Body of pancreas (tissue), 4 donors: ENCODE measurements at regions not wholly inside any gene's neighbourhood (a gene's known extent, or its start where the extent isn't known, plus 50 kb on each side); places are given as distances from the start of the nearest gene placed in this dataset.
"Not testable (repeated sequence)": the region's sequence is repeated elsewhere in the genome, so short reads cannot be mapped to it uniquely, and the experiment has no call there.

Source experiments
- ATAC-seq: fragments of 150-250 bp; one replicate; pipeline ENCODE4 v1.9.1; 2016
- DNase-seq, 4 donors: peaks; one replicate each; pipeline ENCODE4 v3.0.0-alpha.2; 2019
- H3K27ac ChIP-seq, 4 donors: fragments of 200-600 bp; sonication (generic); 1 replicate in 3 of 4; 2 replicates in 1 of 4; pipeline versions ENCODE4 v1.5.1 to v1.6.1; 2016 to 2019; ENCODE audit warnings: mild to moderate bottlenecking in 1 of 4, mixed read lengths in 1 of 4, moderate library complexity in 1 of 4
- H3K27me3 ChIP-seq, 2 donors: fragments of 200-600 bp; sonication (generic); one replicate each; pipeline ENCODE4 v1.6.0; 2016; ENCODE audit warnings: mild to moderate bottlenecking in 1 of 2
- H3K36me3 ChIP-seq, 2 donors: fragments of 200-600 bp; sonication (generic); replicated peaks in 1 of 2; 2 replicates each; pipeline ENCODE4 v1.5.1; 2016; ENCODE audit warnings: low read depth in 2 of 2; ENCODE audit not compliant: insufficient read depth in 1 of 2
- H3K4me1 ChIP-seq: fragments of 200-600 bp; sonication (generic); one replicate; pipeline ENCODE4 v1.6.0; 2016
- H3K4me3 ChIP-seq, 2 donors: fragments of 200-600 bp; sonication (generic); 1 replicate in 1 of 2; 2 replicates in 1 of 2; pipeline ENCODE4 v1.5.1; 2016 to 2019
- H3K9me3 ChIP-seq, 3 donors: fragments of 200-600 bp; sonication (generic); 1 replicate in 2 of 3; 2 replicates in 1 of 3; pipeline ENCODE4 v1.5.1; 2016
- CTCF ChIP-seq, 7 experiments: fragments of 450-650 bp in 4 of 7; fragments of 200-600 bp in 3 of 7; sonication (generic) in 3 of 7; IDR thresholded peaks; one replicate each; pipeline ENCODE4 v1.5.1; 2016 to 2019; ENCODE audit warnings: antibody characterized with exemption in 7 of 7
- POLR2A ChIP-seq, 3 donors: fragments of 450-650 bp; IDR thresholded peaks; one replicate each; pipeline ENCODE4 v1.6.1; 2016; ENCODE audit warnings: antibody characterized with exemption in 3 of 3, mild to moderate bottlenecking in 2 of 3
- WGBS, 2 donors: methylation state at CpG; one replicate each; pipeline ENCODE4 v1.1.5; 2017; 5-methylcytosine and 5-hydroxymethylcytosine counted together
- intact Hi-C: fragments of 100-400 bp; cut with DNase I; formaldehyde crosslinking; loops from one replicate; pipeline ENCODE4 v1.15.1; 2023

GRCh38 chr12:3421191-3421978 is 69.6 kb upstream of the PRMT8 start:
- Histone ChIP-seq H3K27me3 (no peaks in the 10 kb centered on the region), H3K27ac (no peak overlapping the region), H3K4me1 (peaks cover 28% of the 10 kb centered on the region), H3K36me3 (no peaks in the 10 kb centered on the region), H3K9me3 (no peaks in the 10 kb centered on the region), H3K4me3 (no peak overlapping the region)
- no peak for ATAC-seq
- intact Hi-C loops: no loop called here
- WGBS, 2 donors: 65 to 66% methylated on average over 10 to 13 of the region's 13 CpGs
- no peak for DNase-seq
- TF ChIP-seq POLR2A (IDR thresholded peaks at IDR 0.05): no peak
- TF ChIP-seq CTCF (IDR thresholded peaks at IDR 0.05): no peak

GRCh38 chr12:3424796-3425195 is 66.2 kb upstream of the PRMT8 start:
- H3K27ac ChIP-seq, H3K4me1 ChIP-seq, H3K36me3 ChIP-seq, DNase-seq, intact Hi-C loops, H3K27me3 ChIP-seq, ATAC-seq, H3K4me3 ChIP-seq, H3K9me3 ChIP-seq: not testable (repeated sequence)
- WGBS, 2 donors: 82 to 88% methylated on average over 7 of the region's 7 CpGs

GRCh38 chr12:3427956-3428355 is 63.0 kb upstream of the PRMT8 start:
- no peaks in the 10 kb centered on the region for H3K36me3 ChIP-seq
- intact Hi-C loops: no loop called here
- H3K9me3 ChIP-seq: no peaks in the 10 kb centered on the region
- no peak overlapping the region for H3K4me3 ChIP-seq
- H3K27me3 ChIP-seq: no peaks in the 10 kb centered on the region
- WGBS, 2 donors: 68 to 90% methylated on average over 2 of the region's 2 CpGs
- TF ChIP-seq POLR2A (IDR thresholded peaks at IDR 0.05) (no peak), CTCF (IDR thresholded peaks at IDR 0.05) (no peak)
- no peak overlapping the region for H3K27ac ChIP-seq
- no peaks in the 10 kb centered on the region for H3K4me1 ChIP-seq
- ATAC-seq: no peak
- no peak for DNase-seq

GRCh38 chr12:3428631-3429030 is 62.4 kb upstream of the PRMT8 start:
- Histone ChIP-seq H3K9me3 (no peaks in the 10 kb centered on the region), H3K4me1 (no peaks in the 10 kb centered on the region), H3K4me3 (no peak overlapping the region), H3K27me3 (no peaks in the 10 kb centered on the region), H3K36me3 (no peaks in the 10 kb centered on the region), H3K27ac (no peak overlapping the region)
- no peak for DNase-seq
- intact Hi-C loops: no loop called here
- no peak for ATAC-seq
- no peak for TF ChIP-seq CTCF (IDR thresholded peaks at IDR 0.05)
- no peak for TF ChIP-seq POLR2A (IDR thresholded peaks at IDR 0.05)
- 96 to 97% methylated on average over 2 of the region's 2 CpGs for WGBS, 2 donors

- H3K9me3 ChIP-seq, ATAC-seq, H3K4me1 ChIP-seq, H3K27ac ChIP-seq, H3K4me3 ChIP-seq, H3K27me3 ChIP-seq, H3K36me3 ChIP-seq, intact Hi-C loops, DNase-seq: not testable (repeated sequence)
- 86 to 89% methylated on average over 3 to 5 of the region's 5 CpGs for WGBS, 2 donors
Measured at GRCh38 chr12:3429523-3429922, 61.5 kb upstream of the PRMT8 start.

- H3K27ac ChIP-seq: no peak overlapping the region
- no peak for DNase-seq
- intact Hi-C loops: no loop called here
Measured at GRCh38 chr12:3431686-3432085, 59.3 kb upstream of the PRMT8 start.

More at GRCh38 chr12:3431686-3432085, 59.3 kb upstream of the PRMT8 start:
- ATAC-seq: no peak
- no peak overlapping the region for H3K4me3 ChIP-seq
- H3K27me3 ChIP-seq: no peaks in the 10 kb centered on the region
- H3K9me3 ChIP-seq: no peaks in the 10 kb centered on the region
- H3K36me3 ChIP-seq: no peaks in the 10 kb centered on the region
- TF ChIP-seq CTCF (IDR thresholded peaks at IDR 0.05) (no peak), POLR2A (IDR thresholded peaks at IDR 0.05) (no peak)
- no peaks in the 10 kb centered on the region for H3K4me1 ChIP-seq
- 47 to 57% methylated on average over 4 of the region's 4 CpGs for WGBS, 2 donors
